ENCODE measurements at regions not wholly inside any gene's neighbourhood (a gene's known extent, or its start where the extent isn't known, plus 50 kb on each side); places are given as distances from the start of the nearest gene placed in this dataset.
A peak's percentile ranks its signal among the peaks of the same experiment; 100 is the strongest.
"Not testable (repeated sequence)": the region's sequence is repeated elsewhere in the genome, so short reads cannot be mapped to it uniquely, and the experiment has no call there.

DNA sequence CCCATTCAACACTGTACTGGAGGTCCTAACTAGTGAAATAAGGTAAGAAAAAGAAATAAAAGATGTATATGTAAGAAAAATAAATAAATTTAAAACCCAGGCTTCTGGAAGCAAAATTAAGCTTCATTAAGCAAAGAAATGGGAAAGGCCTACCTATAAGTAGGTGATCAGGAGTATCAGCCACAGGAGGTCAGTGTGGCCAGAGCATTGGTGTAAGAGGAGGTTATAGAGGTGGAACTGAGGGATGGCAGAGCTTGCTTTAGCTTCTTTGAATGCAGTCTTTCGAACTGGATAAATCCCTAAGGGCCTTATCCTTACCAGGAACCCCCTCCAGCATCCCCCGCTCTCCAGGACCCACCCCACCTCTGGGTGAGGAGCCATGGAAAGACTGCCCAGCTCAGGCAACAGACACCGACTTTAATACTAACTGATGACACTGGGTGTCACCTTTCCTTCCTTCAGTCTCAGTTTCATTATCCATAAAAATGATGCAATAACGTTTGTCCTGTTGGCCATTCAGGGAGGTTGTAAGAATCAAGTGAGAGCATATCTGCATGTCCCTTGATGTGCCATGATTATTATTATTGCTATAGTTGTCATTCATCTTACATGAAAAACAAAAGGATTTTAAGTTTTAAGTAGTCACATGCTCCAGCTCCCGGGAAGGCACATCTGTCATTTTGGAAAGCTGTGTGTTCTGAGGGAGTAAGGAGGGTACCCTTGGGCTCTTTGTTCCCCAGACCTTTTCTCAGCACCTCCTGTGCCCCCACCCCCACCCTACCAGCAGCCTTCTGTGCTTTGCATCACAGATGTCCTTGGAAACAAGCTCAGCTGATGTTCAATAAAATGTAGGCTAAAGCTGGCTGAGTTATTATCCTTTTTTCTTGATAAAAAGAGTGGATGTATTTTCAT is 50.8 kb upstream of the CTNNA1 start:
- peak in 1 of 3 experiments; percentile 15 for DNase-seq

- DNase-seq: no peak
These were observed 51.5 kb upstream of the CTNNA1 start for GRCh38 chr5:138701678-138702077.

DNA sequence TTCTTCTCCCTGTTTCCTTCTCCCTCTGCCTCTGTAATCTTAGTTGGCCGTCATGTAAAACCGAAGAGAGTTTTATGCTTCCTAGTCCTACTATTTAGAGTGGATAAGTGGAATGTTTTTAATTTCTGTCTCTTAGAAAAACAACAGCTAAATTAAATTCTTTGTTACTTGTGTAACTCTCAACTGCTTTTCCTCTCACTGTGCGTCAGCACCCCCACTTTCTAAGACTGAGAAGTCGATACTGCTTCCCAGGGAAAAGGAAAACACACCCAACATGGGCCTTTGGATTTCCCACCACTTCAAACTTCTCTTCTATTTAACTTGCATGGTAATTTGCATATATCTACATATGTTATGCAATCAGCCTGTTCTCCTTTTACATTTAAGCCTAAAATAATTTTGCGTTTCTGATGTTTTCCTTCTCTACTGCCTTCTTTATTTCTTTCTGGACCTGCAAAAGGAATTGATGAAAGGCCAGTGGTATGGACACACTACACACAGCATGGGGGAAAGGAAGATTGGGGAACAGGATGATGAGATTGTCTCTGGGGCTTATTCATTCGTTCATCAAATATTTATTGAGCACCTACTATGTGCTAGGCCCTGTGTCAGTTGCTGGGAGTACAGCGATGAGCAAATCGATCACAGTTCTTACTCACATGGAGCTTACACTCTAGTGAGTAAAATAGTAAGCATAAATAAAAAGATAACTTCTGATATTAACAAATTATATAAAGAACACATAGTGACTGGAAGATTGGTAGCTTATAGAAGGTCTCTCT is 52.5 kb upstream of the CTNNA1 start:
- no peak for DNase-seq

DNA sequence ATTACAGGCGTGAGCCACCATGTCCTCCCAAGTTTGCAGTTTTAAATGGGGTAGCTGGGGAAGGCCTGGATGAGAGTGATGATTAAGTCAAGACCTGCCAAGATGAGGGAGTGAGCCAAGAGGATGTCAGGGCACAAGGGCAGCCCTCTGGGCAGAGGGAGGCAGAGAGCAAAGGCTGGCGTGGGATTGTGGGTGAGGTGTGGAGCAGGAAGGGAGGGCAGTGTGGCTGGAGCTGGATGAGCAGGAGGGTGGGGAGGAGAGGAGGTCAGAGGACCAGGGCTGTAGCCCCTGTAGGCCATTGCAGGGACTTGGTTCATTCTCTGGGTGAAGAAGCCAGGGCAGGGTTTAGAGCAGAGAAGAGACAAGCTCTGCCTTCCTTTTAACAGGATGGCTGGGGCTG is 53.7 kb upstream of the CTNNA1 start:
- no peak for DNase-seq

- no peak for DNase-seq
These were observed 54.5 kb upstream of the CTNNA1 start for GRCh38 chr5:138698713-138699112.

DNA sequence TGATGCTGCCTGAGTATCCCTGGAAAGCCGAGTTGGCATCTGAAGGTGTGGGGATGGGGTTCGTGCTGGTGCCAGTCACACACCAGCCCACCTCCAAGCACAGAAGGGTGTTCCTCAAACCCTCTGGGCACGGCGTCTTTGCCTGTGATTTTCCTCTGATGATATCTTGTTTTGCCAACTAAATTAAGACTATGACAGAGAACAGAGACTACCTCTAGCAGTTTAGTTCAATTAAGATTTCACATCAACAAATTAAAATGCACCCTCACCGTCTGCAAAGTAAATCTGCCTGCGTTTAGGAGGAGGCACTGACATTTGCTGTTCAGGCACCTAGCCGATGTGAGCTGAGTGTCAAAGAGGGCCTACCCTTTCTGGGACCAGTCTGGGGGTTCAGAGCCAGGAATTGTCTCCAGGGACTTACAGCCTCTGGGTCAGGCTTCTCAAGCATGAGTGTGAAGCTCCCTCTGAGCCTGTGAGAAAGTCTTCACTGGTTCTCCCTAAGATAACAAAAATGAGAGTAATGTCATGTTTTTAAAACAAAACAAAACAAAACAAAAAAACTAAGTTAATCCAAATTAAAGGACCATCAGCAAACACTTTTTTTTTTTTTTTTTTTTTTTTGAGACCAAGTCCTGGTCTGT is 55.4 kb upstream of the CTNNA1 start:
- no peak for DNase-seq

DNA sequence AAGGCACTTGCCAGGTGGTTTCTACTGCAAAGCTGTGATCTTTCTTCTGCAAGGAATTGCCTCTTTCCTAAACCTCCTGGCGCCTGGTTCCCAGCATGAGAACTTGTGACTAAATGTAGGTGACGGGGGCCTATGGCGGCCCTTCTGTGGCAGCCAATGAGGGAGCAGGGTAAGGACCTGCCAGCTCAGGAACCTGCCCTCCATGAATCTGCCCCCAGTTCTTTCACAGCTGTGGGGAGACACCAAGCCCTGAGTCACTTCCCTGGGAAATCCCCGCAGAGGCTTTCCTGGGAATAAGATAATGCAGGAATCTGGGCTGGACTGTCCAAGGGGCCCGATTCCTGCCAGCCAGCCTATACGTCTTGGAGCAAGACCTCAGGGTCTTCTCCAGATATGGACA is 56.7 kb upstream of the CTNNA1 start:
- DNase-seq: peak in 1 of 3 experiments; percentile 2

- DNase-seq: no peak
These were observed 57.4 kb upstream of the CTNNA1 start for GRCh38 chr5:138695781-138696180.

GRCh38 chr5:138694146-138694545 is 59.1 kb upstream of the CTNNA1 start:
- no peak for DNase-seq

GRCh38 chr5:138692370-138692769 is 60.9 kb upstream of the CTNNA1 start:
- no peak for DNase-seq

DNA sequence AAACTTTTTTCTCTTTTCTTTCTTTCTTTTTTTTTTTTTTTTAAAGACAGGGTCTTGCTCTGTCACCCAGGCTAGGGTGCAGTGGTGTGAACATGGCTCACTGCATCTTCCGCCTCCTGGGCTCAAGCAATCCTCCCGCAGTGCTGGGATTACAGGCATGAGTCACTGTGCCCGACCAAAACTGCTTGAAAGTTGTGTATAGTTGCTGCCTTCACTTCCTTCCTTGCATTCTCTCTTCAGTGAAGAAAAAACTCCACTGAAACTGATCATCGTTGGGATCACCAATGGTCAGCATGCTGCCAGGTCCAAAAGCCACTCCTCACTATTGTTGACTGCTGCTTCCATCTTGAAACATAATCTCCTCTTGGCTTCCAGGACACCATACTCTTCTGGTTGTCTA is 66.6 kb upstream of the CTNNA1 start:
- no peak for DNase-seq

DNA sequence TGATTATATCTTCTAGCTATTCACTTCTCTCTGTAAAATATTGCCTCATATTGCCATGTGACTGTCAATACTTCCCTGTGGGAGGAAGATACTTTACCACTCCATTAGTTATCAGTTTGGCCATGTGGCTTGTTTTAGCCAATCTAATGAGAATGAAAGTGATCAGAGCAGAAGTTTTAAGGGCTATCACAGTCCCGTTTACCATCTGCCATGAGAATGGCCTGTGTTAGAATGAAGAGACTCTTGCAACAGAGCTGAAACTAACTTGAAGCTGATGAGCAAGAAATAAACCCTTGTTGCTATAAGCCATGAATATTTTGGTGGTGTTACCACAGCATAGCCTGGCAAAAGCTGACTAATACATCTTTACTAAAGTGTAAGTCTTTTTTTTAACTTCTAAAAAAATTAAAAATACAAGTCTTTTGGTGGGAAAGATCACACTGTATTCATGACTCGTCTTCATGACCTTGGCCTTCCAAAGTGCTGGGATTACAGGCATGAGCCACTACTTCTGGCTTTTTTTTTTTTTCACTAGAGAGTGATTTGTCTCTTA is 68.0 kb upstream of the CTNNA1 start:
- no peak for DNase-seq

DNA sequence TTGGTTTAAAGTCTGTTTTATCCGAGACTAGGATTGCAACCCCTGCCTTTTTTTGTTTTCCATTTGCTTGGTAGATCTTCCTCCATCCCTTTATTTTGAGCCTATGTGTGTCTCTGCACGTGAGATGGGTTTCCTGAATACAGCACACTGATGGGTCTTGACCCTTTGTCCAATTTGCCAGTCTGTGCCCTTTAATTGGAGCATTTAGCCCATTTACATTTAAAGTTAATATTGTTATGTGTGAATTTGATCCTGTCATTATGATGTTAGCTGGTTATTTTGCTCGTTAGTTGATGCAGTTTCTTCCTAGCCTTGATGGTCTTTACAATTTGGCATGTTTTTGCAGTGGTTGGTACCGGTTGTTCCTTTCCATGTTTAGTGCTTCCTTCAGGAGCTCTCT is 70.8 kb upstream of the CTNNA1 start:
- DNase-seq: not testable (repeated sequence)

DNA sequence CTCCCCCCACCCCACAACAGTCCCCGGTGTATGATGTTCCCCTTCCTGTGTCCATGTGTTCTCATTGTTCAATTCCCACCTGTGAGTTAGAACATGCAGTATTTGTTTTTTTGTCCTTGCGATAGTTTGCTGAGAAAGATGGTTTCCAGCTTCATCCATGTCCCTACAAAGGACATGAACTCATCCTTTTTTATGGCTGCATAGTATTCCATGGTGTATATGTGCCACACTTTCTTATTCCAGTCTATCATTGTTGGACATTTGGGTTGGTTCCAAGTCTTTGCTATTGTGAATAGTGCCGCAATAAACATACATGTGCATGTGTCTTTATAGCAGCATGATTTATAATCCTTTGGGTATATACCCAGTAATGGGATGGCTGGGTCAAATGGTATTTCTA is 74.4 kb upstream of the CTNNA1 start:
- not testable (repeated sequence) for DNase-seq

- no peak for DNase-seq
These were observed 75.4 kb upstream of the CTNNA1 start for GRCh38 chr5:138677782-138678181.

GRCh38 chr5:138676556-138677193 is 76.5 kb upstream of the CTNNA1 start:
- DNase-seq: no peak

GRCh38 chr5:138676002-138676401 is 77.2 kb upstream of the CTNNA1 start:
- no peak for DNase-seq

GRCh38 chr5:138668451-138669380 is 84.5 kb upstream of the CTNNA1 start:
- no peak for DNase-seq

GRCh38 chr5:138667782-138668331 is 85.4 kb upstream of the CTNNA1 start:
- not testable (repeated sequence) for DNase-seq

DNA sequence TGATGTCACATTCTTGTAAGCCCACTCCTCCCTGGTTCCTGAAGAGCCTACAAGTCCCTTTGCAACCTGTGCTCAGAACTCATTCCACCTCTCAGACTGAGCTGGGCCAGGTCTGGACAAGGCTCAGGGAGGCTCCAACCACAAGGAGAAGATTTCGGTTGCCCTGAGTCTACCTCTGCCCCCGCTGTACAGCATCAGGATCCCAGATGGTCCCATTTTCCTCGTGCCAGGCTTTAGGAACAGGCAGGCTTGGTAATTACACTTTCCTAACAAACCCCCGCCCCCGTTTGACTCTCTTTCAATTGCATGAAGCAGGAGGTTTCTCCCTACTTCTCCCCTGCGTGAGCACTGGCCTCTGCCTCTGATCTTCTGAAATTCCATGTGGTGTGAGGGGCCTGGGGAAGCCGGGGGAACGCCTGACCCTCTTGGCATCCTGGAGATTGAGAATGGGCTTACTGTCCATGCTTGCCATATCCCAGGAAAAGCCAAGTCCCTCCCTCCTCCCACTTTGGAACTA is 86.9 kb upstream of the CTNNA1 start:
- no peak for DNase-seq

- no peak for DNase-seq
These were observed 88.0 kb upstream of the CTNNA1 start for GRCh38 chr5:138665261-138665660.

Data from NCI-H1417 (cell line).